ENCODE measurements at regions not wholly inside any gene's neighbourhood (a gene's known extent, or its start where the extent isn't known, plus 50 kb on each side); places are given as distances from the start of the nearest gene placed in this dataset.

GRCh38 chr10:70963271-70963670 lies 74.9 kb upstream of the PCBD1 start:
- FAIRE-seq (no peak), DNase-seq (ENCODE audit: extremely low read depth in 1 of 4, low spot score in 3 of 4) (no peak), ATAC-seq (no peak)
- BruUV-seq (replicated peaks) = no TSS peak
- Histone ChIP-seq H4K20me1 (replicated peaks; ENCODE audit: control insufficient read depth, insufficient read depth, low read length) (peaks cover 10% of the 10 kb centered on the region), H3K9ac (ENCODE audit: insufficient read depth in 1 of 2, low read depth in 2 of 2, low read length in 2 of 2) (no peak overlapping the region), H3K9me1 (ENCODE audit: control insufficient read depth, insufficient read depth, low read length) (no peaks in the 10 kb centered on the region), H3K27ac (ENCODE audit: extremely low read depth, low read depth, low read length) (no peak overlapping the region), H3K4me1 (replicated peaks in 1 of 2; ENCODE audit: control insufficient read depth in 2 of 2, insufficient read depth in 2 of 2, low read length in 2 of 2) (no peaks in the 10 kb centered on the region), H2AFZ (ENCODE audit: low read depth, low read length) (no peak overlapping the region), H3K4me3 (no peak overlapping the region), H3K27me3 (ENCODE audit: control insufficient read depth in 2 of 2, insufficient read depth in 2 of 2, low read length in 2 of 2) (peaks cover 7 to 49% of the 10 kb centered on the region in 2 experiments; a peak in 4 of 5 replicates), H3K79me2 (ENCODE audit: control insufficient read depth, insufficient read depth, low read length) (no peaks in the 10 kb centered on the region), H3K9me3 (replicated peaks; ENCODE audit: control insufficient read depth, insufficient read depth, low read depth, low read length) (no peaks in the 10 kb centered on the region; the same call in 1 of the 2 replicates), H3K36me3 (ENCODE audit: control insufficient read depth, insufficient read depth, low read length) (no peaks in the 10 kb centered on the region), H3K4me2 (ENCODE audit: insufficient read depth, low read length) (no peak overlapping the region)
- ChIA-PET POLR2A (no interaction called here), CTCF (ENCODE audit: low intra/inter-chr PET ratio) (no interaction called here)
- in situ Hi-C loops (cut with MboI) (no loop called here), intact Hi-C loops (cut with micrococcal nuclease) (no loop called here)
- WGBS (ENCODE audit: insufficient coverage, low coverage, missing lambda C conversion rate) = under 1% methylated on average over 12 of the region's 14 CpGs
- no peak for TF ChIP-seq CC2D1A (IDR thresholded peaks at IDR 0.05)
- TF ChIP-seq BCOR (IDR thresholded peaks at IDR 0.05) = no peak
- no peak for TF ChIP-seq SMAD4 (CRISPR knock-in tag; conservative IDR thresholded peaks at IDR 0.05)
- TF ChIP-seq KAT7 (CRISPR knock-in tag; IDR thresholded peaks at IDR 0.05; ENCODE audit: borderline replicate concordance) = no peak
- no peak for TF ChIP-seq ATF2 (CRISPR knock-in tag; IDR thresholded peaks at IDR 0.05)
- TF ChIP-seq ZMIZ1 (IDR thresholded peaks at IDR 0.05; ENCODE audit: low read depth in 2 of 2, low read length in 2 of 2) = no peak
- TF ChIP-seq SIRT6 (IDR thresholded peaks at IDR 0.05; ENCODE audit: low read depth, low read length) = no peak
- TF ChIP-seq RAD21 (CRISPR knock-in tag; conservative IDR thresholded peaks at IDR 0.05 in 1 of 2, IDR thresholded peaks at IDR 0.05 in 1 of 2) = no peak
- TF ChIP-seq ARID3B (CRISPR knock-in tag; IDR thresholded peaks at IDR 0.05; ENCODE audit: borderline replicate concordance) = no peak
- TF ChIP-seq SPI1 (IDR thresholded peaks at IDR 0.05; ENCODE audit: borderline replicate concordance, low read depth, low read length) = no peak
- no peak for TF ChIP-seq SRSF9 (IDR thresholded peaks at IDR 0.05; ENCODE audit: borderline replicate concordance, low read depth, low read length)
- no peak for TF ChIP-seq PHB2 (IDR thresholded peaks at IDR 0.05; ENCODE audit: low read depth)
- TF ChIP-seq ZNF165 (CRISPR knock-in tag; IDR thresholded peaks at IDR 0.05; ENCODE audit: borderline replicate concordance) = no peak
- no peak for TF ChIP-seq HOMEZ (CRISPR knock-in tag; IDR thresholded peaks at IDR 0.05)
- TF ChIP-seq TCF3 (CRISPR knock-in tag; IDR thresholded peaks at IDR 0.05) = no peak

Measured in K562 (cell line).